HK-2 (cell line): ENCODE measurements at regions not wholly inside any gene's neighbourhood (a gene's known extent, or its start where the extent isn't known, plus 50 kb on each side); places are given as distances from the start of the nearest gene placed in this dataset.
A peak's percentile ranks its signal among the peaks of the same experiment; 100 is the strongest.

Experiments used
- DNase-seq: peaks from one replicate; pipeline ENCODE4 v3.0.0-alpha.2; 2018; ENCODE audit not compliant: unreplicated experiment

DNA sequence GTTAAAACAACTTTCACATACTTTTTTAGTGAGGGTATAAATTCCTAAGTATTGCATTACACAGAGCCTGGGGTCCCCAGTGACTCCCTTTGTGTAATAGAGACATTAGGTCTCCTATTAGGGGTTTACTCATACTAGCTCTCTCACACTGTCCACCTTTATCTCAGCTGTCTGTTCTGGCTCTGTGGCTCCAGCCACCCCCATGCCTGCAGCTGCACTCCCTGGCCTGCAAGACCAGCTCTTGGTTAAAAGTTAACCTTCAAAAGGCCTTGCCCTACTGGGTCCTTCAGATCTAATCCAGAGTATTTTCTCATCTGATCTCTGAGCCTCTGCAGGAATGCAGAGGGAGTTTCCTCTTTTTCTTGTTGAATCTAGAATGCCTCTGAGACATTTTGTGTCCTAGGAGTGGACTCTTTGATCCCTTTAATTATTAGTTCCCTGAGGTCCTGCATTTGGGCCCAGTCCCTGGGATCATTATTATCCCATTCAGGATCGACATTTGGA lies 280.9 kb downstream of the PYDC2 start:
- peak; percentile 86 for DNase-seq

DNA sequence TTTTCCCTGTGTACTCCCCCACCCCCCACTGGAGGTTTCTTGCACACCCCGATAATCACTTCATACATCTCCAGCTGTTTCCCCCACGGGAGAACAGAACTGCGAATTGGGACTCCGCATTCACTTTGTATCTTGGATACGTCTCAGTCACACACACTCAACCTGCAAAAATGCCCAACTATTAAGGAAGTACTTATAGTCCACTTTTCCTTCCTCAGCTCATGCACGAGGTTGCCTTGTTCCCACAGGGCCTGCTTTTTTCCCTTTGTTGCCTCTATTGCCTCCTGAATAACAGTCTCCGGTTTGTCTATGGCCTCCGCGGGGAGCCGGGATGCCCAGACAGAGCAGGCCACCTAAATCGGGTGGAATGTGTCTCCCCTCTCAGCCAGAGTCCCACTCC lies 282.3 kb downstream of the PYDC2 start:
- DNase-seq = no peak

DNA sequence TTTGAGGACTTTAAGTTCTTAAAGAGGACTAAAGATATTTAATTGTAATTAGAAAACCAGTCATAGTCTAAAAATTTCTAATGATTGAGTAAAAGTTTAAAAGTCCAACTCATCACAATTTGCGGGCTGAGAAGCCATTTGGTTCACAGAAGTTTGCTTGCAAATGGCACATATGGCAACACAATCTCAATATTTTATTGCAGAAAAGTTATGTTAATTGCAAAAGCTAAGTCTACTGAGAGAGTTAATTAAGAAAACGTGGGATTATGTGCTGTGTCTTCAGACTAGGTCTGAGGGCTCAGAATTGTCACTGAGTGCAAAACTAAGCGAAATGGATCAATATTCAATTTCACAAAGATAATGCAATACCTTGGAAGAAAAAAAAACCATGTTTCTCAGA lies 289.7 kb downstream of the PYDC2 start:
- DNase-seq = no peak

DNA sequence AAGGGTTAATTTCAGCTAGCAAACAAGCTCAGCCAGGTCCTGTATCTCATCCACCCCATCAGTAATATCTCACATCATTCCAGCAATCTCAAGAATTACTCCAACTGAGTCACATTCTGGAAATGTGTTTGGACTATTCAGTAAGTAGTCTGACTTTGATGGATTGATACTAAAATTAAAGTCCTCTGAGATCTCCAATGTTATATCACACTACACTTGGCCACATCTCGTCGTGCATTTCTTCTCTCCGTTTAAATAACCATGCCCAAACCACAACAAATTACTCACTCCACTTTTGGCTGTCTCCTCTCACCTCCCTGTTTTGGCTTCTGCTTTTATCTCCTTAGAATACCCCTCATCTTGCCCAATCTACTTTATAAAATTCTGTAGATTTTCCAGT lies 292.2 kb downstream of the PYDC2 start:
- DNase-seq = no peak

DNA sequence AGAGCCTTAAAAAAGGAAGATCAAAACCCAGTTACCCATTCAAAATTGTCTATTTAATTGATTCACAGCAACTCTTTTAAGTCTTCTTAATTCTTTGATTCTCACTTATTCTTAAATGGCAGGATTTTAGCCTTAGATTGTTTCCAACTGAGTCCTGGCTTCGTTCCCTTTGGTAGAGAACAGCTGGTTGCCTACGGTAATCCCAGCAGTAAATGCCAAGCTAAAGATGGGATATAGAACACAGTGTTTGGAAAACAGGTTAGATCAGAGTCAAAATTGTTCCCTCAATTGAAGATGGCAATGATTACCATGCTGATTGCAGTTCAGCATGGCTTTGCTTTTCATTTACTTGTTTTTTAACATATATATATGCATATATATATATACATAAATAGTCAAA lies 300.9 kb downstream of the PYDC2 start:
- DNase-seq = no peak

DNA sequence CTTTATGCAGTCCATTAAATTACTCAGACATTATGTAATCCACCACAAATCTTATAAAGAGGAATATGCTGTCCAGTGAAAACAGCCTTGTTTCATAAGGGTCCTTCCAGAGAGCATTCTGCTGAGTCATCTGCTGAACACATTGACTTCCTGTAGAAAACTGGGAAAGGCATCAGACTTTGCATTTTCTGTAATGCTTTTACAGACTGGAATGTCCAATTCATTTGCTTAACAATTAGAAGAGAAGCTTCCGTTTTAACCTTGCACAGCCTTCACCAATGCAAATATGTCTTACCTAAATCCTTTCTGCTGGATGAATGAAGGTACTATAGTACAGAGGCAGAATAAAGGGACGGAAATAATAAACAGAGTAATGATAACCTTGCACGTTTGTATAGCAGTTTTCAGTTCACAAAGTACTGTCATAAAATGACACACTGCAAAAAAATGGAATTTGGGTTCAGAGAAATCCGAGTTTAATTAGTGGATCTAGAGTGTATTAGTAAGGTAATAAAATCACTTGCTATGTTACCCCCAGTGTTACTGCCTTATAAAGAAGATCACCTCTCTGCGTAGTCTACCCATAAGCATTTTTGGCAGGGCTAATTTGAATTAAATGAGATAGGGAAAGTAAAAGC lies 301.5 kb downstream of the PYDC2 start:
- DNase-seq = no peak

DNA sequence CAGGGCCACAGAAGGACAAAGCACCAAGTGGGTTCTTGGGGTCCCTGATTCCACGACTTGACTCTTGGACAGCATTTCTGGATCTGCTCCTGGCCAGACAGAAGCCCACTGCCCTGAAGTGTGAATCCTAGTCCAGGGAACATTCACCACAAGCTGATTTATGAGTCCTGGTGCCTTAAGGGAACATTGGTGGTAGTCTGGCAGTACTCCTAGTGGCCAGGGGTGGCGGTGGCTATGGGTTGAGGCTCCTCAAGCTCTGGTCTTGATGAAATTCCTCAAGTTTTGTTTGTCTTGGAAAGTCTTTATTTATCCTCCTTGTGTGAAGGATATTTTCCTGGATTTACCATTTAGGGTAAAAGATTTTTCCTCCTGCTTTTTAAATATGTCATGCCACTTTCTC lies 307.5 kb downstream of the PYDC2 start:
- no peak for DNase-seq

DNA sequence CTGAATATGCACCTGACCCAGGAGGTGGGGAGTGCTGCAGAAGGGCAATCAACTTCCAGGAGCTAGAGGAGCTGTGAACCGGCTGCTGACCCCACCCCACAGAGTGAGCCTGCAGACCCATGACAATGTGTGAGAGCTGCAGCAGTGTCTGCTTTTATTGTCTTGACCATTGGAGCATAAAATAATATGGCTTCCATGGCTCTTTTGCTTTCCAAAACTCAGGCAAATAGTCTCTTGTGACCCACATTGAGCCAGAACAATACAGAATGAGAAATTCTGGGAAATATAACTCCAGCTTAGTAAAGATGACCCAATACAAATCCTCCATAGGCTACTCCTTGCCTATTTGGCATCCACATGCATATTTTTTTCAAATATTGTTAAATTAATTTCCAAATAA lies 309.6 kb downstream of the PYDC2 start:
- no peak for DNase-seq

DNA sequence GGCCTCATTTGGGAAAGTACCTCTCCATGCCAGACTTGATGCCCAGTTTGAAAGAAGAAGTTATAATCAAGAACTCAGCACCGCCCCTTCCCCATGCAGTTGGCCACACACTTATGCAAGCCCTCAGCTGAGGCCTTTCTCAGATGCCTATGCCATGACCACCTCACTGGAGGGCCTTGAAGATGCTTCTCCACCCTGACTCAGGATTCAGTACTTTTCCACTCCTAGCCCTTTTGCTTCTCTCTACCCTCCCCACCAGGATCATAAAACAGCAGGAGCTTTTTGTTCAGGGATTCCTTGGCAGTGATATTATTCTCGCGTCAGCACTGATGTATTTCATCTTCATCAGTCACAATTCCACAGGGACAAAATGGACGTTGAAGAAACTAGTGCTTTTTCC lies 313.5 kb downstream of the PYDC2 start:
- peak; percentile 77 for DNase-seq

DNA sequence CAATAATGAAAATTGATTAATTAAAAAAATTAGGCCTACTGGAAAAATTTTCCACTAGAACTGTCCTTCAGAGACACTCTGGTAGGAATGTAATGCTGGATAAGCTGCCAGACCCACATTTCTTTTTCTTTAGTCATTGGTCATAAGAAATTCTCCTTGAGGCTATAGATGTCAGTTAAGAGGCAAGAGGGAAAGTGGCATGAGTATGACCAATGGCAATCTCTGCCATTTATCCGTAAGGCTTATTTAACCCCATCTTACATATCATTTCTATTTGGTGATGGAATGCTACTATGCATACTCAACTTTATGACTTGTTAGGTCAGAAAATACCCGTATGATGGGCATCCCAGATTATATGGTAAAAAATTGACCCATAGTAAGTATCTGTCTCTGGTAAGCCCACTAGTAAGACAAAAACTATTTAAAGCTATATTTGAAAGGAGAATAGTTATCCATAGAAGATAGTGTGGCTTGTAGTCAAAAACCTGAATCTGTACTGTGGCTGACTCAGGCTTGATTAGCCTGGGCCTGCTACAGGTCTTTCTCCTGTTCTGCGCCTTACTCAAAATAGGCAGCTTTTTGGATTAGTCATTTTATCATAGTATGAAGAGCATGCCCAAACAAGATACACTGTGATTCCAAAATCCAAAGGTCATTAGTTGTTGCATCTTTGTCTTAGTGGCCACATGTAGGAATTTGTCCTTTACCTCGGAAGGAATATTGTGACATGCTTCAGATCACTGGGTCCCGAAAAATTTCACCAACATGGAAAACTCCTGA lies 314.7 kb downstream of the PYDC2 start:
- DNase-seq = no peak

DNA sequence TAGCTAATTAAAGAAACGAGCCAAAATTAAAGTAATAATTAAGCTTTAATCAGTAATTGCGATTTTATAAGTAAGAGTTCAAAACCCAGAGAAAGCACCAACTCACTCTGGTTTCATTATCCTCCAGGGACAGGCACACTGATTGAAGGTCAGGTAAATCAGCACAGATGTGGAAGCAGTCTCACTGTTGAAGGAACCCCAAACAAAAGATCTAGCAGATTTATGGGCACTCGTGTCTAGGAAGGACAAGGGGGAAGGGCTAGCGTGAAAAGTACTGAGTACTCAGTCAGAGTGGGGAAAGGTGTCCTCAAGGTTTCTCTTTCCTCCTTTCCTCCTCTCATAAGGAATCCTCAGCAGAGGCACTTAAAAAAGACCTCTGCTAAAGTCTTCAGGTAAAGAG lies 320.1 kb downstream of the PYDC2 start:
- no peak for DNase-seq

DNA sequence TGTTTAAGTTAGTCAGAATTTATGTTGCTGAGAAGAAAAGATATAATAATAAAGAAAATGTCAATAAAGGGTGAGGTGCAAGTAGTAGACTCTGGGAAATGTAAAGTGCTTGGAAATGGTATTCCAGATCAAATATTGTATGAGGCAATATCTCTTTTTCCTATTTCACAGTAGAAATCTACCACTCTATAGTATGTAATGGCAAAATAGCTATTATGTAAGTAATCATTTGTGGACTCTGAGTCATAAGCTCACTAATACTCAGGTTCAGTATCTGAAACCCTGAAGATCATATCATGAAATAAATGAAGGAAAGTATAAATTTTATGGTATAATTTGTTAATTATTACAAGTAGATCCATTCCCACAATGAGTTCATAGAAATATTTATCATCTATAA lies 322.1 kb downstream of the PYDC2 start:
- no peak for DNase-seq

DNA sequence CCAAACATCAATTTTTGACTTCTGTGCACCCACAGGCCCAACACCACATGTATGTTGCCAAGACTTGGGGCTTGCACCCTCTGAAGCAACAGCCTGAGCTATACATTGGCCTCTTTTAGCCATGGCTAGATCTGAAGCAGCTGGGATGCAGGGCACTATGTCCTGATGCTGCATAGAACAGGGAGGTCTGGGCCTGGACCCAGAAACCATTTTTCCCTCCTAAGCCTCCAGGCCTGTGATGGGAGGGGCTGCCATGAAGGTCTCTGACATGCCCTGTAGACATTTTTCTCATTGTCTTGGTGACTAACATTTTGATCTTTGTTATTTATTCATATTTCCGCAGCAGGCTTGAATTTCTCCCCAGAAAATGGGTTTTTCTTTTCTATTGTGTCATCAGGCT lies 330.0 kb downstream of the PYDC2 start:
- DNase-seq = no peak

DNA sequence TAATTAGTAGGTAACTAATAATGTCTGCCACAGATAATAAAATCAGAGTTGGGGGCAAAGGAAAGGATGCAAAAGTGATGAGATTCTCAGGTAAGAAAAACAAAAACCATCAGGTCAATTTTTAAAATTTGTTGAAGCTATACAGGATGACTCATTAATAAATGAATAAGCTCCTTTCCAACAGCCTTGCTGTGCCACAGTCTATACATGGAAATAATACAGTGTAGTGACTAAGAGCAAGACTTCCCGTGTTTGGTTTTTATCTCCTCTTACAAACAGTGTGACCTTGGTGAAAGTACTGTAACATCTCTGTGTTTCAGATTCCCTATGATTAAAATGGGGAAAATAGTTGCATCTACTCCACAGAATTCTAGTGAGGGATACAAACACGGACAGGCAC lies 331.6 kb downstream of the PYDC2 start:
- DNase-seq = no peak

DNA sequence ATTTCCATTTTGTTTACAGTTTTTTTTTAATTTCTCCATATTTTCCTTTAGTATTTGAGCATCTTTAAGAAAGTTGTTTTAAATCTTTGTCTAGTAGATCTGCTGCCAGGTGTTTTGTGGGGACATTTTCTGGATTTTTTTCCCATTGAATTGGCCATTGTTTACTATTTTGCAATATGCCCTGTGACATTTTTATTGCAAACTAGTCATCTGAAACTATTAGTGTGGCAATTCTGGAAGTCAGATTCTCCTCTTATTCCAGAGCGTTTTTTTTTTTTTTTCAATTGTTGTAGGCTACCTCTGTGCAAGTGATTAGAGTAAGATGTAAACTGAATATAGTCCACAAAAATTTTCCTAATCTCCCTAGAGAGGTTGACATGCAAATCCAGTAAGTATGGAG lies 334.2 kb downstream of the PYDC2 start:
- no peak for DNase-seq

DNA sequence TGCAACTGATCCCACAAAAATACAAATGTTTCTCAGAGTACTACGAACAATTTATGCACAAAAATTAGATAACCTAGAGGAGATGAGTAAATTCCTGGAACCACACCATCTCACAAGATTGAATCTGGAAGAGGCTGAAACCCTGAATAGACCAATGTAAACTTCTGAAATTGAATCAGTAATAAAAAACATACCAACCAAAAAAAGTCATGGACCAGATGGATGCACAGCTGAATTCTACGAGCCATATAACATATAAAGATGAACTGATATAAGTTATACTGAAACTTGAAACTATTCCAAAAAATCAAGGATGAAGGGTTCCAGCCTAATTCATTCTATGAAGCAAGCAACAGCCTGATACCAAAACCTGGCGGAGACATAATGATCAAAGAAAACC lies 336.3 kb downstream of the PYDC2 start:
- no peak for DNase-seq

DNA sequence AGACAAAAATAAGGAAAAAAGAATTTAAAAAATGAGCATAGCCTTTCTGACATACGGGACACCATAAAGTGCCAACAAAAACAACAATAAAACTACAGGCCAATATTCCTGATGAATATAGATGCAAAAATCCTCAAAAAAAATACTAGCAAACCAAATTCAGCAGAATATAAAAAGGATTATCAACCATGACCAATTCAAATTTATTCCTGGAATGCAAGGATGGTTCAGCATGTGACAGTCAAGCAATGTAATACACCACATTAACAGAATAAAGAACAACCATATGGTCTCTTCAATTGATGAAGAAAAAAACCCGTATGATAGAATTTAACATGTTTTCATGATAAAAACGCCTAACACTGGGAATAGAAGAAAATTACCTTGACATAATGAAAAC lies 341.7 kb downstream of the PYDC2 start:
- no peak for DNase-seq

DNA sequence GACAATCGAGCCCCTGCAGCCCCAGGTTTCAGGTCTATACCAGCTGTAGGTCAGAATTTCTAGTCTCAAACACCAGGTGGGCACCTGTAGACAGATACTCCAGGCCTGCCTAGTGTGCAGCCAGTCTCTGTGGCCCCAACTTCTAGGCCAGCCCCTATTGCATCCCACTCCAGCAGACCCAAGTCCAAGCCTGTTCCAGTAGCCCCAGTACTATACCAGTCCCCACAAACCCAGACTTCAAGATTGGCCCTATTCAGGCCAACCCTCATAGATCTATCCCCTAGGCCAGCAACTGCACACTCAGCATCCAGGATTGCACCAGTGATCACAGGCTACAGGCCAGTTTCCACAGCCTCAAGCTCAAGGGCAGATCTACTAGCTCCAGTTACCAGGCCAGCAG lies 344.0 kb downstream of the PYDC2 start:
- no peak for DNase-seq

DNA sequence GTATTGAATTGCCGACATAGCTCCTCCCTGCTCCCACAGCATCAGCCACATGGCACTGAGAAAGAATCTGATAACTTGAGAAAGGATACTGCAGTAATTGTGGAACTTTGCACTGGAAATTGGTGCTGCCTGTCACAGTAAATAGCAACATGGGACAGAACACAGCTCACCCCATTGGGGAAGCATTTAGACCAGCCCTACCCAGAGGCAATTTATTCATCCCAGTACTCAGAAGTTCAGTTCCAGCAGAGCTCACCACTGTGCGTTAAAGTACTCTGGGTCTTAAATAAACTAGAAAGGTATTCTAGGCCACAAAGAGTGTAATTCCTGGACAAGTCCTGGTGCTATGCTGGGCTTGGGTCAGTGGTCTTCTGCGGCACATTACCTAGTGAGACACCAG lies 347.1 kb downstream of the PYDC2 start:
- DNase-seq = no peak

DNA sequence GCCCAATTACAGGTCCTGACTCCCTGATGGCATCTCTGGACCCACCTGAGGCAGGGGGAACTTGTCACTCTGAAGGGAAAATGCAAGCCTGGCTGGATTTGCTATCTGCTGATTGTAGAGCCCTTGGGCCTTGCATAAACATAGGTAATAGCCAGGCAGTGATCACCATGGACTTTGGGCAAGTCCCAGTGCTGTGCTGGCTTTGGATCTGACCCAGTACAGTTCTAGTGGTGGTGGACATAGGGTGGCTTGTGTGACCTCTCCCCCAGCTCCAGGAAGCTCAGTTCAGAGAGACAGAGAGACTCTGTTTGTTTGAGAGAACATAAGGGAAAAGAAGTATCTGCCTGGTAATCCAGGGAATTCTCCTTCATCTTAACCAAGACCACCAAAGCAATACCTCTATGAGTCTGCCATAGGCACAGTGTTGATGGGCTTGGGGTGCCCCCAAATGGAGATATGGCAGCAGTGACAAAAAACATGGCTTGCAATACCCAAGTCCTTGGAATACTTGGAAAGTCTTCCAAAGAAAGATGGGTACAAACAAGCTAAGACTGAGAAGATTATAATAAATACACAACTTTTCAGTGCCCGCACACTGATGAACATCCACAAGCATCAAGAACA lies 348.5 kb downstream of the PYDC2 start:
- DNase-seq = no peak

DNA sequence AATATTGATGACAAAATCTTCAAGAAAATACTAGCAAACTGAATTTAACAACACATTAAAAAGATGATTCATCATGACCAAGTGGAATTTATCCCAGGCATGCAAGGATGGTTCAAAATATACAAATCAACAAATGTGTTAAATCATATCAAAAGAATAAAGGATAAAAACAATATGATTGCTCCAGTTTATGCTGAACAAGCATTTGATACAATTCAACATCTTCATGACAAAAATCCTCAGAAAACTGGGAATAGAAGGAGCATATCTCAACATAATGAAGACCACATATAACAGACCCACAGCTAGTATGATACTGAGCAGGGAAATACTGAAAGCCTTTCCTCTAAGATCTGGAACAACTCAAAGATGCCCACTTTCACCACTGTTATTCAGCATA lies 352.3 kb downstream of the PYDC2 start:
- no peak for DNase-seq

DNA sequence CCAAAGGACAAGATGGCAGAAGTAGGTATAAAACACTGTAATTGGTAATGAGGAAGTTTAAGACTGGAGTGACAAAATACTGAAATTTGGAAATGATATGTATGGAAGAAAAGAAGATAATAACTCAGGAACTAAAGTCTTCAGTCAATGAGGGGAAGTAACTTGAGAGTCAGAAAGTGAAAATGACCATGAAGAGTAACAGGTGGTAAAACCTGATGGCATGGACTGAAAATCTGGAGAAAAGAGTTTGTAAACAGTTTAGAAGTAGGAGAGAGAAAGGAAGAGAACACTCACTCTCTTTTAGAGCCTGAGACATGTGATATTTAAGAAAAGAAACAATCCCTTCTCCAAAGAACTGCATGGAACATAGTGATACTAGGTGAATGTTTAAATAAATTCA lies 387.9 kb downstream of the PYDC2 start:
- DNase-seq = no peak

DNA sequence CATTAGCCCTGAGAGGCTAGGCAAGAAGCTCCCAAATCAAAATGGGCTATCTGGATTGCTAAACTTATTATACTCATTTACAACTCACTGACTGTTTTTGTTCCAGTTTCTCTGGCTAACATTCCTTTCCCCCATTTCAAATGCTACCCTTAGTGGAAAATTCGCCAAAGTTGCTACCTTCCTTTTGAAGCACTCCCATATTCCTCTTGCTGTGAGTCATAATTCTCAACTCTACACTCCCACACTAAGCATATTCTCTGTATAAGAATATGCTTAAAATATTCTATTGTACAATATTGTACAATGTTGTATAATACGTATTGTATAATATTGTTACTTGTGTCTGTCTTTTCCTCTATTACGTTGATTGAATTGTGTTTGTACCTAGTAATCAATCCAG lies 398.6 kb downstream of the PYDC2 start:
- no peak for DNase-seq
